ENCODE measurements at regions not wholly inside any gene's neighbourhood (a gene's known extent, or its start where the extent isn't known, plus 50 kb on each side); places are given as distances from the start of the nearest gene placed in this dataset.

DNA sequence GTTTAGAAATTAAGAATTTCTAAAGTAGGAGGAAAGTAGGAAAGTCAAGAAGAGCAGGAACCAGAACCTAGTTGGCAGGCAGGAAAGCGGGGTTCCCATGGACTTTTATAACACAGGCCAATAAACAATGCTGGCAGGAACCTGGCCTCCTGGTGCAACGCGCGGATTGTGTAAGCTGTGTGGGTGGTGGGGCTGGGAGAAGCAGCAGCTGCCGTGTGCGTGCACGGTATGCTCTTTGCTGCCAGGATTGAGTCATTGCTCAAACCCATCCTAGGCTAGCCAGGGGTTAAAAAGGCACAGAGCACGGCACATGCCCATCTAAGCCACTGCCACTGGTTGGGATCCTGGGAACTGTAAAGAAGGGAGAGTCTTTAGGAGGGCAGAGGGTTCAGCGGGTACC lies 209.9 kb upstream of the RGMA start:
- ATAC-seq (replicated peaks), result no peak
- no peak overlapping the region for H3K27ac Mint-ChIP-seq

GRCh38 chr15:93296759-93297500 lies 207.9 kb upstream of the RGMA start:
- Mint-ChIP-seq H3K9me3 (peaks cover 4% of the 10 kb centered on the region), H3K27ac (no peak overlapping the region), H3K4me1 (no peaks in the 10 kb centered on the region), H3K36me3 (ENCODE audit: low read depth) (no peaks in the 10 kb centered on the region), H3K4me3 (no peak overlapping the region), H3K27me3 (no peaks in the 10 kb centered on the region)
- no peak for ATAC-seq (replicated peaks)

More for the DNA sequence above, 209.9 kb upstream of the RGMA start:
- no peaks in the 10 kb centered on the region for H3K4me1 Mint-ChIP-seq
- H3K9me3 Mint-ChIP-seq, result peaks cover 4% of the 10 kb centered on the region
- H3K27me3 Mint-ChIP-seq, result no peaks in the 10 kb centered on the region
- H3K4me3 Mint-ChIP-seq, result no peak overlapping the region
- H3K36me3 Mint-ChIP-seq (ENCODE audit: low read depth), result no peaks in the 10 kb centered on the region

GRCh38 chr15:93294896-93295295 lies 205.9 kb upstream of the RGMA start:
- Mint-ChIP-seq H3K9me3 (peaks cover 4% of the 10 kb centered on the region), H3K27me3 (peaks cover 8% of the 10 kb centered on the region), H3K4me3 (no peak overlapping the region), H3K27ac (no peak overlapping the region), H3K4me1 (no peaks in the 10 kb centered on the region), H3K36me3 (ENCODE audit: low read depth) (no peaks in the 10 kb centered on the region)
- no peak for ATAC-seq (replicated peaks)

- no peak overlapping the region for H3K27ac Mint-ChIP-seq
- ATAC-seq (replicated peaks), result no peak
- H3K9me3 Mint-ChIP-seq, result peaks cover 4% of the 10 kb centered on the region
- H3K36me3 Mint-ChIP-seq (ENCODE audit: low read depth), result no peaks in the 10 kb centered on the region
- no peaks in the 10 kb centered on the region for H3K4me1 Mint-ChIP-seq
- H3K4me3 Mint-ChIP-seq, result no peak overlapping the region
- peaks cover 8% of the 10 kb centered on the region for H3K27me3 Mint-ChIP-seq
These were observed 205.1 kb upstream of the RGMA start for GRCh38 chr15:93294066-93294465.

DNA sequence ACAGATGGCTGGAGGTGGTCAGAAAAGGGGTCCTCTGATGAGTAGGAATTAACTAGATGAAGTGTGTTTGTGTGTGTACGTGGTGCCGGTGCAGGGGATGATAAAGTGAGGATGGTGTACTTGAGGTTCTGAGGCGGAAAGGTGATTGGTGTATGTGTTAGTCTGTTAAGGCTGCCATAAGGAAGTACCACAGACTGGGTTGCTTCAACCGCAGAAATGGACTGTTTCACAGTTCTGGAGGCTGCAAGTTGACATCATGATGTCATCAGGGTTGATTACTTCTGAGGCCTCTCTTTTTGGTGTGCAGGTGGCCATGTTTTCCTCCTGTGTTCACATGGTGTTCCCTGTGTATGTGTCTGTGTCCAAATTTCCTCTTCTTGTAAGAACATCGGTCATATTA lies 202.4 kb upstream of the RGMA start:
- H3K4me1 Mint-ChIP-seq, result no peaks in the 10 kb centered on the region
- no peak for ATAC-seq (replicated peaks)
- no peak overlapping the region for H3K4me3 Mint-ChIP-seq
- peaks cover 19% of the 10 kb centered on the region for H3K27me3 Mint-ChIP-seq
- H3K27ac Mint-ChIP-seq, result no peak overlapping the region
- no peaks in the 10 kb centered on the region for H3K36me3 Mint-ChIP-seq (ENCODE audit: low read depth)
- no peaks in the 10 kb centered on the region for H3K9me3 Mint-ChIP-seq

DNA sequence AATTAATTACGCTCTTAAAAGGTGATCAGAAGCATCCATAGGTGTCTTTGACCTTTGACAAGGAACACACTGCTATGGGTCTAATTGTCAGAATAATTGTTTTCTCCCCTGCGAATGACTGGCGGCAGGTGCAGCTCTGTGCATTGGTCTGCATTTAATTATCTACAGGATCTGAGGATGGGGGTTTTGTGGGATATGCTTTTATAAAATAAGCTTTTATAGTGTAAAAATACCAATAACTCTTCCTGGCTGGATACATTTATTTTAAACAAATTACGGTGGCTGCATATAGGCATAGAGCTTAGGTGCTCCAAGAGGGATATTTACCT lies 201.6 kb upstream of the RGMA start:
- Mint-ChIP-seq H3K4me3 (no peak overlapping the region), H3K27ac (no peak overlapping the region), H3K9me3 (no peaks in the 10 kb centered on the region), H3K27me3 (peaks cover 19% of the 10 kb centered on the region), H3K4me1 (no peaks in the 10 kb centered on the region), H3K36me3 (ENCODE audit: low read depth) (no peaks in the 10 kb centered on the region)
- no peak for ATAC-seq (replicated peaks)

DNA sequence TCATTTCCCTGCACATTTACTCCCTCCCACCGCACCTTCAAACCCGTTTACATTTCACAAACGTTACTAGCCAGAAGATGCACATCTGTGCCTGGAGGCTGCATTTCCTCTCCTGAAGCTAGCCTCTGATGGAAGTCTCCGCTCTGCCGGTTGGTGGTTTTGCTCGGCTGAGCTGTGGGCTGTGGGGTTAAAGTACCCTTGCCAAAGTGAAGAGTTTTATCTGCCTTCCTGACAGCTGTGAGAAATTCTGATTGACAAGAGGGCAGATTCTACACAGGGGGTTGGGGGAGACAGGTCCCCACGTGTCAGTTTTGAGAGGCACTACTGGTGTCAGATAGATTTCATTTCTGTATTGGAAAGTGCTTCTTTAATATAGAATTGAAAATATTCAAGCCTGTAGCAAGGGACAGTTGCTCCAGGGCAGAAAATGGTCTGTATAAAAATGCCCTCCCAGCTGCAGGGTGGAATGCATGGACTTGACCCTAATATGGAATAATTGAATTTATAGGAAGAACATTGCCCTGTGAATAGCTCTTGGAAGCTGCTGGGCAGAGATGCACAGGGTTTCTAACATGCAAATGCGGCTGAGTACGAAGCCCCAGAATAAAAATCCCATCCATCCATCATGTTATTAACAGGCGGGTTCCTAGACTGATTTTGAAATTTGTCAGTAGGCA lies 201.1 kb upstream of the RGMA start:
- H3K27ac Mint-ChIP-seq, result no peak overlapping the region
- no peak overlapping the region for H3K4me3 Mint-ChIP-seq
- H3K27me3 Mint-ChIP-seq, result peaks cover 19% of the 10 kb centered on the region
- no peaks in the 10 kb centered on the region for H3K4me1 Mint-ChIP-seq
- ATAC-seq (replicated peaks), result no peak
- H3K9me3 Mint-ChIP-seq, result no peaks in the 10 kb centered on the region
- no peaks in the 10 kb centered on the region for H3K36me3 Mint-ChIP-seq (ENCODE audit: low read depth)

DNA sequence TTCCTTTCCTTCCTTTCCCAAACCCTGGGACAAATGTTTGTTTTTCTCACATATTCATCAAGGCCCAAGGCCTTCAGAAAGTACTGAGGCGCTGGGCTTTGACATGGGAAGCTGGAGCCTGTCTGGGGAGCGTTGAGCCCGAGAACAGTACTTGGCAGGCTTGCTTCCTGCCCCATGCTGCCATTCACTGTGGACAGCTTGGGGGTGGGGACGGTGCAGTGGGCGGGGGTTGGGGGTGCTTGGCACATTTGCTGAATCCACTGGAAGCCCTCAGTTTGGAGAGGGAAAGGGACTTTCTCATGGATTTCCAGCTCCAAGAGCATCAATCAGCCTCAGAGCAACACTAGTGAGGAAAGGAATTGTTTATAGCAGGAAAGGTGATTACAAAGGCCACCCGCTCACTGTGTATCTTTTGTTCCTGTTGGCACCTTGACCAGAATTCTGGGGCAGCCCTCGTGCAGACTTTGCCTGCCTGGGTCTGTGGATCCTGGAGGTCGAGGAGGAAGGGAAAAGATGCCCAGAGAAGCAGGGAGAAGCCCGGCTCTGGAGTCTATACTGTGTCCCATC lies 199.8 kb upstream of the RGMA start:
- no peak for ATAC-seq (replicated peaks)
- no peaks in the 10 kb centered on the region for H3K4me1 Mint-ChIP-seq
- no peak overlapping the region for H3K27ac Mint-ChIP-seq
- H3K4me3 Mint-ChIP-seq, result no peak overlapping the region
- no peaks in the 10 kb centered on the region for H3K9me3 Mint-ChIP-seq
- peaks cover 24% of the 10 kb centered on the region for H3K27me3 Mint-ChIP-seq
- no peaks in the 10 kb centered on the region for H3K36me3 Mint-ChIP-seq (ENCODE audit: low read depth)

- peaks cover 29% of the 10 kb centered on the region for H3K27me3 Mint-ChIP-seq
- no peak overlapping the region for H3K27ac Mint-ChIP-seq
- H3K9me3 Mint-ChIP-seq, result no peaks in the 10 kb centered on the region
- no peak for ATAC-seq (replicated peaks)
- no peaks in the 10 kb centered on the region for H3K36me3 Mint-ChIP-seq (ENCODE audit: low read depth)
- H3K4me1 Mint-ChIP-seq, result no peaks in the 10 kb centered on the region
- no peak overlapping the region for H3K4me3 Mint-ChIP-seq
These were observed 197.4 kb upstream of the RGMA start for GRCh38 chr15:93286446-93286845.

- no peaks in the 10 kb centered on the region for H3K4me1 Mint-ChIP-seq
- H3K27ac Mint-ChIP-seq, result no peak overlapping the region
- no peak for ATAC-seq (replicated peaks)
- H3K27me3 Mint-ChIP-seq, result peaks cover 27% of the 10 kb centered on the region
- no peaks in the 10 kb centered on the region for H3K9me3 Mint-ChIP-seq
- H3K36me3 Mint-ChIP-seq (ENCODE audit: low read depth), result no peaks in the 10 kb centered on the region
- no peak overlapping the region for H3K4me3 Mint-ChIP-seq
These were observed 194.8 kb upstream of the RGMA start for GRCh38 chr15:93283854-93284253.

DNA sequence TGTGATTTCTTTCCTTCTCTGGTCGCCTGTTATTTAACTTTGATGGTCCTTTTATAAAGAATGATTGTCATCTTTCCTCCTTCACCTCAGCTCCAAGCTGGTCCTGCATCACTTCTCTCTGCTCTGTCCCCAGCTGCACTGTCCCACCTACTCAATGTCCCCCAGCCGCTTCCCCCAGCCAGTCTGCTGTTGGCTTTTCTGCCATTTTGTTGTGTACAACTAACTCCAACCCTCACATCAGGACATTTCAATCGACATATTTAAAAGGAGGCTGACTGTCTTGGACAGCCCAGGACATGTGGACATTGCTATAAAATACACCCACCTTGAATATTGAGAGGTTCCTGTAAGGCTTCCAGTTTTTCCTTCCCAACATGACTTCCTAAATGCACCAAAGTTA lies 193.8 kb upstream of the RGMA start:
- Mint-ChIP-seq H3K4me3 (no peak overlapping the region), H3K4me1 (no peaks in the 10 kb centered on the region), H3K36me3 (ENCODE audit: low read depth) (no peaks in the 10 kb centered on the region), H3K9me3 (no peaks in the 10 kb centered on the region), H3K27ac (no peak overlapping the region), H3K27me3 (peaks cover 22% of the 10 kb centered on the region)
- ATAC-seq (replicated peaks), result no peak

DNA sequence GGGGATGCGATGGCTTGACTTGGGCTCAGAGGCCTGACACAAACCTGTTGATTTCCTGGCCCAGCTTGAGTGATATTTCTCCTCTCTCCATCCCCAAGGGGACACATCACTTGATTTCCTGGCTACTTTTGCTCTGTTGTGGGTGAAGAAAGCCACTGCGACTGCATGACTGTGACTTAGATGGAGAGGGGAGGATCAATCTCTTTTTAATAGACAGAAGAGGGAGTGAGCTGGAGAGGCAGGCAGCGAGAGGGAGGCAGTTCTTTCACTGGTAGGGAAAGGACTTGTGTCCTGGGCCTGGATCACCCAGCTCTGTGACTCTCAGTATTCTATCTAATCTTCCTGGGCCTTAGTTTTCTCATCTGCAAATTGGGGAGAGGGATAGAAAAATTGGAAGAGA lies 189.8 kb upstream of the RGMA start:
- H3K4me1 Mint-ChIP-seq, result no peaks in the 10 kb centered on the region
- H3K4me3 Mint-ChIP-seq, result no peak overlapping the region
- no peaks in the 10 kb centered on the region for H3K9me3 Mint-ChIP-seq
- H3K36me3 Mint-ChIP-seq (ENCODE audit: low read depth), result no peaks in the 10 kb centered on the region
- no peak for ATAC-seq (replicated peaks)
- peaks cover 16% of the 10 kb centered on the region for H3K27me3 Mint-ChIP-seq
- H3K27ac Mint-ChIP-seq, result no peak overlapping the region

DNA sequence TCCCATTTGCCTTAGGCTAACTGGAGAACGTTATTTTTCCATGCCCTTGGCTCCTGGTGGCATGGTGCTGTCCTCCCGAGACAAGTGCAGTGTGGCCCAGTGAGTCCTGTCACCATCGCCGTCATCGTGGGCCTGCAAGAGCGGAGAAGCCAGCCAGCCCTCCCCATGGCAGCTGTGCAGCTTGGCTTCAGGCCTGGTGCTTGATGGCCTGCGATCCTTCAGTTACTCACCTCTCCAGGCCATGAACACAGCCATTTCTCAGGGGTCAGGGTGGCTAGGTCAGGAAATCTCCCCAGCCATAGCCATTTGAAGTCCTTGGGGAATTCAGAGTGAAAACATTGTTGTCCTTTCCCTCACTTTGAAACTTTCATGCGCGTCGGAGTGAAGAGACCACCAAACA lies 189.0 kb upstream of the RGMA start:
- H3K4me3 Mint-ChIP-seq, result no peak overlapping the region
- H3K27me3 Mint-ChIP-seq, result peaks cover 13% of the 10 kb centered on the region
- no peaks in the 10 kb centered on the region for H3K36me3 Mint-ChIP-seq (ENCODE audit: low read depth)
- no peak for ATAC-seq (replicated peaks)
- no peaks in the 10 kb centered on the region for H3K4me1 Mint-ChIP-seq
- no peak overlapping the region for H3K27ac Mint-ChIP-seq
- H3K9me3 Mint-ChIP-seq, result no peaks in the 10 kb centered on the region

DNA sequence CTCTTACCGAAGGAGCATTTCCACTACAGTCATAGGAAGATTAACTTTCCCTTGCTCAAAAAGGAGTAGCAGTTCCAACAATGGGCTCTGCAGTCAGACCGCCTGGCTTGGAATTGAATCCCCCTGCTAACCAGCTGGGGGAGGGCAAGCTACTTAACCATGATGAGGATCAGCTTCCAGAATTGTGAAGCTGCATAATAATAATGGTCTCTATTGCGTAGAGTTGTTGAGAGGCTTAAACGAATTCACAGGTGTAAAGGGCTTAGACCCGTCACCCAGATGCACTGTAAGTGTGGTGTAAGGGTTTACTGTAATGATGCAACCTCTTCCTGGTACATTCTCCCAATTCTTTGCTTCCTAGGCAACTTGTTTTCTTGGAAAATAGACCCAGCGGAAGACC lies 185.2 kb upstream of the RGMA start:
- peaks cover 10% of the 10 kb centered on the region for H3K9me3 Mint-ChIP-seq
- H3K27ac Mint-ChIP-seq, result no peak overlapping the region
- H3K4me3 Mint-ChIP-seq, result no peak overlapping the region
- ATAC-seq (replicated peaks), result no peak
- H3K27me3 Mint-ChIP-seq, result peaks cover 15% of the 10 kb centered on the region
- H3K36me3 Mint-ChIP-seq (ENCODE audit: low read depth), result no peaks in the 10 kb centered on the region
- H3K4me1 Mint-ChIP-seq, result no peaks in the 10 kb centered on the region

DNA sequence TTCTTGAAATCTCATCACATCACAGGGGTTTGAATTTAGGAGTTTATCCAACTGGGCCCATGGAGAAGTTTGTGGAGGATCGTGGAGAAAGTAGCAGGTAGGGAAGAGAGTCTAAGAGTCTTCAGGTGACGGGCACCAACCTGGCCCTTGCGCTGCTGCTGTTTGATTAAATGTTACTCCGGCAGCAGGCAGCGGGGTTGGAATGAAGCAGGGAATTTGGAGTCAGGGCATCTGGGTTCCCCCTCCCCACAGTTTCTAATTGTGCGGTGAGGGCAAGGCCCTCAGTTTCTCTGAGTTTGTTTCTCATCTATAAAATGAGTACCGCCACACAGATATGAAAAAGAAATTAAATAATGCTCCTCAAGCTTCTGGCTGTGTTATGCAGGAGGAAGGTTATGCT lies 182.9 kb upstream of the RGMA start:
- Mint-ChIP-seq H3K36me3 (ENCODE audit: low read depth) (no peaks in the 10 kb centered on the region), H3K9me3 (peaks cover 10% of the 10 kb centered on the region)
- ATAC-seq (replicated peaks), result no peak

More for the DNA sequence above, 182.9 kb upstream of the RGMA start:
- peaks cover 15% of the 10 kb centered on the region for H3K27me3 Mint-ChIP-seq
- no peak overlapping the region for H3K4me3 Mint-ChIP-seq
- H3K27ac Mint-ChIP-seq, result no peak overlapping the region
- H3K4me1 Mint-ChIP-seq, result no peaks in the 10 kb centered on the region
